ENCODE measurements at regions not wholly inside any gene's neighbourhood (a gene's known extent, or its start where the extent isn't known, plus 50 kb on each side); places are given as distances from the start of the nearest gene placed in this dataset.
"Not testable (repeated sequence)": the region's sequence is repeated elsewhere in the genome, so short reads cannot be mapped to it uniquely, and the experiment has no call there.

DNA sequence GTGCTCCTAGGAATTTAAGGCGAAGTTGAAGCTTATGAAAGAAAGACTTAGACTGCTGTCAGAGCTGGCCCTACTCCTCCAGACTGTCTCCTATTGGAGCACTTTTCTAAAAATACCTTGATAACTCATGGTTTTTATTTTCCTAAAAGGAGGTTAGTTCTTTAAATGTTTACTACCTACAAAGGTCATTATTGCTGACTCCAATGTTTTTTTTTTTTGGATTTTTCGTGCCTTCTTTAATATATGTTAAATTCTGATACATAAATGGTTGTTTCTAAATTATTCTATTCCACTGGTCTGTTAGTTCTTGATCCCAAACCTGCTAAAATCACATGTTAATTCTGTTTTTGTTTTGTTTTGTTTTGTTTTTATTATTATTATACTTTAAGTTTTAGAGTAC, 227.6 kb upstream of the FTMT start:
- Histone ChIP-seq H3K4me3 (ENCODE audit: low read length) (no peak overlapping the region), H3K4me1 (ENCODE audit: control insufficient read depth, insufficient read depth, low read length) (no peaks in the 10 kb centered on the region), H3K9ac (ENCODE audit: low read depth, low read length) (no peak overlapping the region), H3K9me3 (replicated peaks; ENCODE audit: low read length) (no peaks in the 10 kb centered on the region), H3K27me3 (ENCODE audit: control insufficient read depth, insufficient read depth, low read length) (no peaks in the 10 kb centered on the region), H3K4me2 (ENCODE audit: low read length) (no peak overlapping the region), H3K36me3 (ENCODE audit: insufficient read depth, low read length) (no peaks in the 10 kb centered on the region)

DNA sequence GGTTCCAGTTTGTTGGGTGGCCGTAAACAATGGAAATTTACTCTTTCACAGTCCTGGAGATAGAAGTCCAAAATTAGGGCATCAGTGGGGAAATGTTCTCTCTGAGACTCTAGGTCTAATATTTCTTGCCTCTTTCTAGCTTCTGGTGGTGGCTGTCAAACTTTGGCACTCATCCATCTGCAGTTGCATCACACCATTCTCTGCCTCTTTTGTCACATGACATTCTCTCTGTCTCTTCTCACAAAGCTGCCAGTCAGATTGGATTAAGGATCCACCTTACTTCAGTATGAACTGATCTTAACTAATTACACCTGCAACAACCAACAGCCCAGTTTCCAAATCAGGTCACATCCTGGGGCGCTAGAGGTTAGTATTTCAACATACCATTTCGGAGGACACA, 222.9 kb upstream of the FTMT start:
- no peak overlapping the region for H3K4me3 ChIP-seq (ENCODE audit: low read length)
- no peaks in the 10 kb centered on the region for H3K9me3 ChIP-seq (replicated peaks; ENCODE audit: low read length)
- no peak overlapping the region for H3K9ac ChIP-seq (ENCODE audit: low read depth, low read length)
- H3K36me3 ChIP-seq (ENCODE audit: insufficient read depth, low read length): no peaks in the 10 kb centered on the region
- H3K27me3 ChIP-seq (ENCODE audit: control insufficient read depth, insufficient read depth, low read length): no peaks in the 10 kb centered on the region
- H3K4me1 ChIP-seq (ENCODE audit: control insufficient read depth, insufficient read depth, low read length): no peaks in the 10 kb centered on the region
- no peak overlapping the region for H3K4me2 ChIP-seq (ENCODE audit: low read length)

DNA sequence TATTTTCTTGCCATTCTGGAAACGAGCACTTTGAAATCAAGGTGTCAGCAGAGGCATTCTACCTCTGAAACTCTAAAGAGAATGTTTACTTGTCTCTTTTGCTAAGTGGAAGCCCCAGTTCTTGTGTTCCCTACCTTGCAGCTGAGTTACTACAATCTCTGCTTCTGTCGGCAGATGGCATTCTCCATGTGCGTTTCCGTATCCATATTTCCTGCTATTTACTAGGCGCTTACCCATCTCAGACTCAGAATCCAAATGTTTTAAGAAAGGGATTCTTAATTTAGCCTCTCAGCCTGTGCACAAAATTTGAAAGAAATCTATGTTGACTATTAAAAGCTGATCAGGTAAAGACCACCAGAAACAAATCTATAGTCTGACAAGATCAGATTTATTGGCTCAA, 221.3 kb upstream of the FTMT start:
- H3K9ac ChIP-seq (ENCODE audit: low read depth, low read length): no peak overlapping the region
- no peaks in the 10 kb centered on the region for H3K27me3 ChIP-seq (ENCODE audit: control insufficient read depth, insufficient read depth, low read length)
- H3K9me3 ChIP-seq (replicated peaks; ENCODE audit: low read length): no peaks in the 10 kb centered on the region
- H3K4me2 ChIP-seq (ENCODE audit: low read length): no peak overlapping the region
- H3K36me3 ChIP-seq (ENCODE audit: insufficient read depth, low read length): no peaks in the 10 kb centered on the region
- no peak overlapping the region for H3K4me3 ChIP-seq (ENCODE audit: low read length)
- H3K4me1 ChIP-seq (ENCODE audit: control insufficient read depth, insufficient read depth, low read length): no peaks in the 10 kb centered on the region

DNA sequence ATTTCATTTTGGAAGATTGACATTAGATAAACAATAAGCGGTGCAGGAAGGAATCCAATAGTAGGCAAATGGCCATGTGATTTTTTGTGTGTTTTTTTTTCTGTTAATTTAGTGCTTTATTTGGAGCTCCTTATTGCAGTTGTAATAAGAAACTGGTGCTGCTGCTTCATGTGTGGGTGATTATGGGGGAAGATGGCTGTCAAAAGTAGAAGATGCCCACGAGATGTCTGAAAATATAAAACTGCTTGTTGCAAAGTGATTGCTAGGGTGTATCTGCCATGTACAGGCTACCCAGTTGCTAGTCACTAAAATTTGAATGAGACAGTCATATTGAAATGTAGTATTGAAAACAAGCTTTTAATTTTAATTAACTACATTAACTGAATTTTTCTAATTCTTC, 216.7 kb upstream of the FTMT start:
- no peak overlapping the region for H3K9ac ChIP-seq (ENCODE audit: low read depth, low read length)
- H3K4me2 ChIP-seq (ENCODE audit: low read length): no peak overlapping the region
- H3K27me3 ChIP-seq (ENCODE audit: control insufficient read depth, insufficient read depth, low read length): no peaks in the 10 kb centered on the region
- no peak overlapping the region for H3K4me3 ChIP-seq (ENCODE audit: low read length)
- H3K36me3 ChIP-seq (ENCODE audit: insufficient read depth, low read length): no peaks in the 10 kb centered on the region
- H3K4me1 ChIP-seq (ENCODE audit: control insufficient read depth, insufficient read depth, low read length): no peaks in the 10 kb centered on the region
- H3K9me3 ChIP-seq (replicated peaks; ENCODE audit: low read length): no peaks in the 10 kb centered on the region

DNA sequence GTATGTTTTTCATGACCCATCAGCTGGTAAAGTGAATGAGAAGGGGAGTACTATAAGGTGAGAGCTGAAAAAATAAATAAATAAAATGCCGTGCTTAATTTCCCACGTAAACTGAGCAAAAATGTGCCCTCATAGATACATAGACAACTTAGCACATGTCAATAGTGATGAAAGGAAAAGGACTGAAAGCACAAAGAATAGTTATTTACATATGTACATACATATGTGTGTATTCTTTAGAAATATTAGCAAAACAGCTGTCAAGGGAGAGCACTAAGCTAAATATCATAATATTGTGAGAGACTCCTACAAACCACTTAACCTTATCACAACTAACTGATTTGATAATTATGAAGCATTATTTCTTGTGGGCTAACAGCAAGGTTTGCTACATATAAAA, 213.6 kb upstream of the FTMT start:
- no peaks in the 10 kb centered on the region for H3K9me3 ChIP-seq (replicated peaks; ENCODE audit: low read length)
- no peaks in the 10 kb centered on the region for H3K36me3 ChIP-seq (ENCODE audit: insufficient read depth, low read length)
- no peak overlapping the region for H3K9ac ChIP-seq (ENCODE audit: low read depth, low read length)
- H3K4me2 ChIP-seq (ENCODE audit: low read length): no peak overlapping the region
- no peak overlapping the region for H3K4me3 ChIP-seq (ENCODE audit: low read length)
- no peaks in the 10 kb centered on the region for H3K4me1 ChIP-seq (ENCODE audit: control insufficient read depth, insufficient read depth, low read length)
- no peaks in the 10 kb centered on the region for H3K27me3 ChIP-seq (ENCODE audit: control insufficient read depth, insufficient read depth, low read length)

DNA sequence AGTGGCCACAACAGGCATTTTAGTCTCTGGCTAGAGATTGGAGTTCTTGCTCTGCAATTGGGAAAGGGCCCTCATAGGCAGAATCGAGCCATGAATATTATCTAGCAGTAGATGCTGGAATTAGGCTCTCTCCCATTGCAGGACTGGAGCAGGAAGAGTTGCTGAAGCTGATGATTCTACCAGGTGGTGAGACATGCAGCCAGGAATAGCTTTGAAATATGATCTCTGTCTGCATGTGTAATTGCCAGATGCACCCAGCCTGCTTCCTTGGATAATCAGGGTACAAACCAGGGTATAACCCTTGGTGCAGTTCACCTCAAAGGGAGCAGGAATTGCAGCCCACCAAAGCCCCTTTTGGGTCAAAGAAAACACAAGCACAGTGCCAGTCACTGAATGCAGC, 211.4 kb upstream of the FTMT start:
- Histone ChIP-seq H3K4me3 (ENCODE audit: low read length) (no peak overlapping the region), H3K9ac (ENCODE audit: low read depth, low read length) (no peak overlapping the region), H3K9me3 (replicated peaks; ENCODE audit: low read length) (no peaks in the 10 kb centered on the region), H3K4me2 (ENCODE audit: low read length) (no peak overlapping the region), H3K4me1 (ENCODE audit: control insufficient read depth, insufficient read depth, low read length) (no peaks in the 10 kb centered on the region), H3K36me3 (ENCODE audit: insufficient read depth, low read length) (no peaks in the 10 kb centered on the region), H3K27me3 (ENCODE audit: control insufficient read depth, insufficient read depth, low read length) (no peaks in the 10 kb centered on the region)

DNA sequence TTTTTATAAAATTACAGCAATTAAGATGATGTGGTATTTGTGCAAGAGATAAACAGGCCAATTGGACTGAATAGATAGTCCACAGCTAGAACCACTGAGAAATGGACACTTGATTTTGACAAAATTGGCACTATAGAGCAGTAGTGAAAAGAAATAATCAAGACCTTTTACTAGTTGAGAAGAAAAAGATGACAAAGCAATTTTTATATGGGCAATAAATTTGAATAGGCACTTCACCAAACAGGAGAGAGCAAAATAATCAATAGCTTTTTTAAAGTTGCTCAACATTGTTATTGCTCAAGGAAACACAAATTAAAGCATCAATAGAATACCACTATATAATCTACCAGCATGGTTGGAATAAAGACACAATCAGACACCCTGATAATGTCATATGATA, 193.5 kb upstream of the FTMT start:
- no peak overlapping the region for H3K4me2 ChIP-seq (ENCODE audit: low read length)
- H3K36me3 ChIP-seq (ENCODE audit: insufficient read depth, low read length): no peaks in the 10 kb centered on the region
- H3K4me1 ChIP-seq (ENCODE audit: control insufficient read depth, insufficient read depth, low read length): no peaks in the 10 kb centered on the region
- H3K4me3 ChIP-seq (ENCODE audit: low read length): no peak overlapping the region
- H3K9ac ChIP-seq (ENCODE audit: low read depth, low read length): no peak overlapping the region
- no peaks in the 10 kb centered on the region for H3K27me3 ChIP-seq (ENCODE audit: control insufficient read depth, insufficient read depth, low read length)
- no peaks in the 10 kb centered on the region for H3K9me3 ChIP-seq (replicated peaks; ENCODE audit: low read length)

DNA sequence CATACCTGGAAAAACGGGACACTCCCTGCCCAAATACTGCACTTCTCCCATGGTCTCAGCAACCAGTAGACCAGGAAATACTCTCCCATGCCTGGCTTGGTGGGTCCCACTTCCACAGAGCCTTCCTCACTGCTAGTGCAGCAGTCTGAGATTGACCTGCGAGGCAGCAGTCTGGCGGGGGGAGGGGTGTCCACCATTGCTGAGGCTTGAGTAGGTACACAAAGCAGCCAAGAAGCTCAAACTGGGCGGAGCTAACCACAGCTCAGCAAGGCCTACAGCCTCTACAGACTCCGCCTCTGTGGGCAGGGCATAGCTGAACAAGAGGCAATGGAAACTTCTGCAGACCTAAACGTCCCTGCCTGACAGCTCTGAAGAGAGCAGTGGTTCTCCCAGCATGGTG, 191.5 kb upstream of the FTMT start:
- Histone ChIP-seq H3K4me2 (ENCODE audit: low read length) (no peak overlapping the region), H3K36me3 (ENCODE audit: insufficient read depth, low read length) (no peaks in the 10 kb centered on the region), H3K4me1 (ENCODE audit: control insufficient read depth, insufficient read depth, low read length) (no peaks in the 10 kb centered on the region), H3K9me3 (replicated peaks; ENCODE audit: low read length) (no peaks in the 10 kb centered on the region), H3K27me3 (ENCODE audit: control insufficient read depth, insufficient read depth, low read length) (no peaks in the 10 kb centered on the region), H3K9ac (ENCODE audit: low read depth, low read length) (no peak overlapping the region), H3K4me3 (ENCODE audit: low read length) (no peak overlapping the region)

DNA sequence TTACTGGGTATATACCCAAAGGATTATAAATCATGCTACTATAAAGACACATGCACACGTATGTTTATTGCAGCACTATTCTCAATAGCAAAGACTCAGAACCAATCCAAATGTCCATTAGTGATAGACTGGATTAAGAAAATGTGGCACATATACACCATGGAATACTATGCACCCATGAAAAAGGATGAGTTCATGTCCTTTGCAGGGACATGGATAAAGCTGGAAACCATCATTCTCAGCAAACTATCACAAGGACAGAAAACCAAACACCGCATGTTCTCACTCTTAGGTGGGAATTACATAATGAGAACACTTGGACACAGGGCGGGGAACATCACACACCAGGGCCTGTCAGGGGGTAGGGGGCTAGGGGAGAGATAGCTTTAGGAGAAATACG, 186.1 kb upstream of the FTMT start:
- H3K4me3 ChIP-seq (ENCODE audit: low read length); H3K36me3 ChIP-seq (ENCODE audit: insufficient read depth, low read length); H3K9me3 ChIP-seq (replicated peaks; ENCODE audit: low read length); H3K4me1 ChIP-seq (ENCODE audit: control insufficient read depth, insufficient read depth, low read length); H3K27me3 ChIP-seq (ENCODE audit: control insufficient read depth, insufficient read depth, low read length); H3K4me2 ChIP-seq (ENCODE audit: low read length); H3K9ac ChIP-seq (ENCODE audit: low read depth, low read length): not testable (repeated sequence)

DNA sequence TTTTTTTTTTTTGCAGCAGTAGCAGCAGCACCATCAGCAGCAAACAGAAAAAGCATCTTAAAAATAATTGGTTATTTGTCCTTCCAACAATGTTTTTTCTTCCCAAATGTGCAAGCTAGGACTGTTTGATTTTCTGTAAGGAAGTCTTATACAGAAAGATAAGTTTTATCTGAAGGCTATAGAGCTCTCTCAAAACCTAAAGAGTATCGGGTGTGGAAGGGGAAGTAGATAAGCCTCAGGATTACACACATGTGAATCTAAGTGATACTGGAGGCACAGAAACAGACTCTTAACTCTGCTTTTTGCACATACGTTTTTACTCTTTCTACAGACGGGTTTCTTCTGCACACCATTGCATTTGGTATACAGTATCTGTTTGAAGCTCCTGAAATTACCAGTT, 184.4 kb upstream of the FTMT start:
- no peaks in the 10 kb centered on the region for H3K36me3 ChIP-seq (ENCODE audit: insufficient read depth, low read length)
- no peak overlapping the region for H3K9ac ChIP-seq (ENCODE audit: low read depth, low read length)
- no peaks in the 10 kb centered on the region for H3K4me1 ChIP-seq (ENCODE audit: control insufficient read depth, insufficient read depth, low read length)
- no peak overlapping the region for H3K4me3 ChIP-seq (ENCODE audit: low read length)
- H3K4me2 ChIP-seq (ENCODE audit: low read length): no peak overlapping the region
- H3K27me3 ChIP-seq (ENCODE audit: control insufficient read depth, insufficient read depth, low read length): no peaks in the 10 kb centered on the region
- H3K9me3 ChIP-seq (replicated peaks; ENCODE audit: low read length): no peaks in the 10 kb centered on the region

DNA sequence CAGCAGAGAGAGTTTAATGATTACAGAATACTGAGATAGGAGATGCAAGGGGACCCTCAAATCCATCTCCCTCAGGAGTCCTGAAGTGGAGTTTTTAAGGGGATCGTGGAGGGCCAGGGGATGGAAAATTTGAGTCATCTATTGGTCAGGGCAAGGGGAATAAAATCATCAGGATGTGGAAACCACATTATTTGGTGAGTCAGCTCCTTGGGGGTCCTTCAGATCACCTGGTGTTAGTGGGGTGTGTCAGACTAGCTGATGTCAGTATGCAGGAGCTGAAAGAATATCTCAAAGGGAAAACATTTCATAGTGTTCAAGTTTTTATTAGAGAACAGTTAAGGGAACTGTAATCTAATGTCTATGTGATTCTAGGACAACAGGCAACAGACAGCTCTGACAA, 183.0 kb upstream of the FTMT start:
- Histone ChIP-seq H3K9ac (ENCODE audit: low read depth, low read length) (no peak overlapping the region), H3K4me2 (ENCODE audit: low read length) (no peak overlapping the region), H3K4me1 (ENCODE audit: control insufficient read depth, insufficient read depth, low read length) (no peaks in the 10 kb centered on the region), H3K36me3 (ENCODE audit: insufficient read depth, low read length) (no peaks in the 10 kb centered on the region), H3K9me3 (replicated peaks; ENCODE audit: low read length) (no peaks in the 10 kb centered on the region), H3K27me3 (ENCODE audit: control insufficient read depth, insufficient read depth, low read length) (no peaks in the 10 kb centered on the region), H3K4me3 (ENCODE audit: low read length) (no peak overlapping the region)

DNA sequence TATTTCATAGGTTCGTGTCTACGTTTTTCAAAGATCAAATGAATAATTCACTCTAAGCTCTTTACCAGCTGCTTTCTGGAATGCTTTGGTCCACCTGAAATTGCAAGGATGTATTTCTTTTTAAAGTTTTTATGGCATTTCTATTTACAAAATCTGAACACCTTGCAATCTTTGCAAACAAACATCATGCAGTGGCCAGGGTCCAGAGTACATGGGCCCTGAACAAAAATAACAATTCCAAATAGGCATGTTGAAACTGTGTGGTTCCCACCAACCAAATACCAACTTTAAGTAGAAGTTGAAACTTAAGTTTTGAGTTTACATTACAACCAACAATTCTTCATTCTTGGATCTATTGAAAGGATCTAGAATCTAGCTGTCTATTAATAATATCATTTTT, 180.1 kb upstream of the FTMT start:
- Histone ChIP-seq H3K4me2 (ENCODE audit: low read length) (no peak overlapping the region), H3K9me3 (replicated peaks; ENCODE audit: low read length) (no peaks in the 10 kb centered on the region), H3K27me3 (ENCODE audit: control insufficient read depth, insufficient read depth, low read length) (no peaks in the 10 kb centered on the region), H3K36me3 (ENCODE audit: insufficient read depth, low read length) (no peaks in the 10 kb centered on the region), H3K9ac (ENCODE audit: low read depth, low read length) (no peak overlapping the region), H3K4me3 (ENCODE audit: low read length) (no peak overlapping the region), H3K4me1 (ENCODE audit: control insufficient read depth, insufficient read depth, low read length) (no peaks in the 10 kb centered on the region)

DNA sequence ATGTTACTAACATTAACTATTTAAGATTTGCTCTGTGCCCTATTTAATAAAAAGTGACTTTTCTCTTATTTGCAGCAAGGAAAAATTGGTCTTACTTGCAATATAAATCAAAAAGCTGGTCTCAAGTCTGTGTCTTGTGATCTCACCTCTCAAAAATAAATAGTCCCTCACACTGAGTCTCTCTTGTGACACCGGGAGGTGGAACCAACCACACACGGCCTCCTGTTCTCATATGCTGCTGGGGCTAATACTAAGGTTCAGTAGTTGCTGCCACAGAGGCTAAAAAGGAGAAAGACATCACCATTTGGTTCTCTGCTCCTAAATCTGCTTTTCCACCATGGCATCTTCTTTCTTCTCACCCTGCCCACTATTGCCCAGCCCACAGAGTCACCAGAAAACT, 175.8 kb upstream of the FTMT start:
- Histone ChIP-seq H3K4me3 (ENCODE audit: low read length) (no peak overlapping the region), H3K4me2 (ENCODE audit: low read length) (no peak overlapping the region), H3K27me3 (ENCODE audit: control insufficient read depth, insufficient read depth, low read length) (no peaks in the 10 kb centered on the region), H3K9me3 (replicated peaks; ENCODE audit: low read length) (no peaks in the 10 kb centered on the region), H3K36me3 (ENCODE audit: insufficient read depth, low read length) (no peaks in the 10 kb centered on the region), H3K4me1 (ENCODE audit: control insufficient read depth, insufficient read depth, low read length) (no peaks in the 10 kb centered on the region), H3K9ac (ENCODE audit: low read depth, low read length) (no peak overlapping the region)
